HEK293 (cell line): ENCODE measurements at regions not wholly inside any gene's neighbourhood (a gene's known extent, or its start where the extent isn't known, plus 50 kb on each side); places are given as distances from the start of the nearest gene placed in this dataset.

Experiments used
- CTCF ChIA-PET: fragments of 350-600 bp; formaldehyde crosslinking; extraction: SDS; loops from one replicate; lab custom pipeline; 2021; ENCODE audit warnings: antibody characterized with exemption; lab: Yijun Ruan, JAX
- POLR2A ChIA-PET: fragments of 300-600 bp; formaldehyde crosslinking; extraction: SDS; loops from one replicate; lab custom pipeline; 2020; ENCODE audit warnings: antibody characterized with exemption, inconsistent platforms; lab: Yijun Ruan, JAX
- H3K27ac ChIP-seq: fragments of 200-500 bp; sonication (Bioruptor generic); 2 replicates; pipeline ENCODE4 v1.5.1; 2014; ENCODE audit warnings: low read depth, low read length, control low read depth, inconsistent platforms; ENCODE audit errors: extremely low read depth
- H3K36me3 ChIP-seq, 2 experiments: fragments of 200-500 bp in 1 of 2; sonication (Bioruptor generic) in 1 of 2; 1 replicate in 1 of 2; 2 replicates in 1 of 2; pipeline ENCODE4 v1.5.1; 2014 to 2017; ENCODE audit warnings: inconsistent platforms in 2 of 2, low read length in 2 of 2; ENCODE audit not compliant: control insufficient read depth in 2 of 2, insufficient read depth in 1 of 2
- H3K4me1 ChIP-seq: fragments of 200-500 bp; sonication (Bioruptor generic); 2 replicates; pipeline ENCODE4 v1.5.1; 2014; ENCODE audit warnings: mild to moderate bottlenecking, low read length, inconsistent platforms; ENCODE audit not compliant: control insufficient read depth, insufficient read depth
- H3K4me3 ChIP-seq: 2 replicates; pipeline ENCODE4 v1.5.1; 2011; ENCODE audit warnings: low read depth, mild to moderate bottlenecking, control low read depth, low read length, moderate library complexity
- H3K9me3 ChIP-seq: fragments of 200-500 bp; sonication (Bioruptor generic); 2 replicates; pipeline ENCODE4 v1.5.1; 2014; ENCODE audit warnings: low read depth, low read length, inconsistent platforms; ENCODE audit not compliant: control insufficient read depth, insufficient read depth
- KLF10 ChIP-seq: fragments of 450-650 bp; IDR thresholded peaks from 2 replicates; pipeline ENCODE4 v1.5.1; 2018; ENCODE audit warnings: missing biosample characterization, mild to moderate bottlenecking, missing genetic modification characterization
- RBAK ChIP-seq: fragments of 450-650 bp; formaldehyde crosslinking; IDR thresholded peaks from 2 replicates; pipeline ENCODE4 v1.5.1; 2016; ENCODE audit warnings: missing biosample characterization, missing genetic modification characterization
- ZEB2 ChIP-seq: fragments of 450-650 bp; formaldehyde crosslinking; IDR thresholded peaks from 2 replicates; pipeline ENCODE4 v1.5.1; 2016; ENCODE audit warnings: missing biosample characterization, missing genetic modification characterization
- ZNF121 ChIP-seq: fragments of 450-650 bp; formaldehyde crosslinking; IDR thresholded peaks from 2 replicates; pipeline ENCODE4 v1.5.1; 2016; ENCODE audit warnings: missing biosample characterization, missing genetic modification characterization
- ZNF16 ChIP-seq: fragments of 450-650 bp; formaldehyde crosslinking; IDR thresholded peaks from 2 replicates; pipeline ENCODE4 v1.5.1; 2016; ENCODE audit warnings: low read depth, missing biosample characterization, missing genetic modification characterization
- ZNF211 ChIP-seq: fragments of 450-650 bp; formaldehyde crosslinking; IDR thresholded peaks from 2 replicates; pipeline ENCODE4 v1.5.1; 2016; ENCODE audit warnings: low read depth, missing biosample characterization, missing genetic modification characterization
- ZNF423 ChIP-seq: fragments of 450-650 bp; formaldehyde crosslinking; IDR thresholded peaks from 2 replicates; pipeline ENCODE4 v1.5.1; 2016; ENCODE audit warnings: missing biosample characterization, missing genetic modification characterization
- ZNF510 ChIP-seq: fragments of 450-650 bp; formaldehyde crosslinking; IDR thresholded peaks from 2 replicates; pipeline ENCODE4 v1.5.1; 2018; ENCODE audit warnings: mild to moderate bottlenecking, missing genetic modification characterization, missing biosample characterization; ENCODE audit not compliant: insufficient replicate concordance
- ZNF548 ChIP-seq: fragments of 450-650 bp; formaldehyde crosslinking; IDR thresholded peaks from 2 replicates; pipeline ENCODE4 v1.5.1; 2016; ENCODE audit warnings: missing biosample characterization, missing genetic modification characterization
- ZNF658 ChIP-seq: fragments of 450-650 bp; formaldehyde crosslinking; IDR thresholded peaks from 2 replicates; pipeline ENCODE4; 2016; ENCODE audit warnings: missing biosample characterization, missing genetic modification characterization
- ZNF660 ChIP-seq: fragments of 450-650 bp; IDR thresholded peaks from 2 replicates; pipeline ENCODE4 v1.5.1; 2018; ENCODE audit warnings: missing biosample characterization, mild to moderate bottlenecking, missing genetic modification characterization
- ZNF664 ChIP-seq: fragments of 450-650 bp; formaldehyde crosslinking; IDR thresholded peaks from 2 replicates; pipeline ENCODE4 v1.5.1; 2016; ENCODE audit warnings: missing biosample characterization, missing genetic modification characterization
- ZSCAN30 ChIP-seq: fragments of 450-650 bp; IDR thresholded peaks from 2 replicates; pipeline ENCODE4 v1.5.1; 2018; ENCODE audit warnings: missing biosample characterization, mild to moderate bottlenecking, missing genetic modification characterization, moderate library complexity
- TF ChIP-seq, protein P1 (sequence below): fragments of 450-650 bp; formaldehyde crosslinking; IDR thresholded peaks from 2 replicates; pipeline ENCODE4 v1.5.1; 2016; ENCODE audit warnings: missing biosample characterization, missing genetic modification characterization
- TF ChIP-seq, protein P2 (sequence below): fragments of 450-650 bp; formaldehyde crosslinking; IDR thresholded peaks from 2 replicates; pipeline ENCODE4 v1.5.1; 2016; ENCODE audit warnings: missing biosample characterization, missing genetic modification characterization
- TF ChIP-seq, protein P3 (sequence below): fragments of 450-650 bp; formaldehyde crosslinking; IDR thresholded peaks from 2 replicates; pipeline ENCODE4 v1.5.1; 2017; ENCODE audit warnings: missing biosample characterization, missing genetic modification characterization

DNA sequence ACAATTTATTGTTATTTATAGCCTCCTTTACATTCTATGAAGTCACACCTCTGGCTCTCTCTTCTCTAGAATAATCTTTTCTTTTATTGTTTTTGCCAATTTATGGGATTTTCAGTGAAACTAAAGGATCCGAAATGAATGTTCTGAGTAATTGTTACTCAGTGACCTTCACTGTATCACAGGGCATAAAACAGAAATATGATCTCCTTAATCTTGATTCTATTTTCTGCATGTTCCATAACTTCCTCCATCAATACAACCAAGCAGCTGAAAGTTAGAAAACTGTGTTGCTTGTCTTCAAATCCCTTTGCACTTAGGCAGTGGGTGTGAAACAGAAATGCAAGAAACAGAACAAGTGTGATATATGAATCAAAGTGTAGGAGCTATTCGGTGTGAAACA, 57.4 kb upstream of the FERD3L start:
- CTCF ChIA-PET, result no interaction called here
- Histone ChIP-seq H3K9me3 (no peaks in the 10 kb centered on the region), H3K27ac (no peak overlapping the region), H3K36me3 (no peaks in the 10 kb centered on the region), H3K4me1 (peaks cover 4% of the 10 kb centered on the region; the same call in 1 of the 2 replicates), H3K4me3 (no peak overlapping the region)
- POLR2A ChIA-PET, result no interaction called here
- TF ChIP-seq ZNF664 (tag by site-specific recombination), result no peak
- TF ChIP-seq, protein P1, sequence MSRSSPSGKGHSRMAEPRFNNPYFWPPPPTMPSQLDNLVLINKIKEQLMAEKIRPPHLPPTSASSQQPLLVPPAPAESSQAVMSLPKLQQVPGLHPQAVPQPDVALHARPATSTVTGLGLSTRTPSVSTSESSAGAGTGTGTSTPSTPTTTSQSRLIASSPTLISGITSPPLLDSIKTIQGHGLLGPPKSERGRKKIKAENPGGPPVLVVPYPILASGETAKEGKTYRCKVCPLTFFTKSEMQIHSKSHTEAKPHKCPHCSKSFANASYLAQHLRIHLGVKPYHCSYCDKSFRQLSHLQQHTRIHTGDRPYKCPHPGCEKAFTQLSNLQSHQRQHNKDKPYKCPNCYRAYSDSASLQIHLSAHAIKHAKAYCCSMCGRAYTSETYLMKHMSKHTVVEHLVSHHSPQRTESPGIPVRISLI, result no peak
- TF ChIP-seq, protein P2, sequence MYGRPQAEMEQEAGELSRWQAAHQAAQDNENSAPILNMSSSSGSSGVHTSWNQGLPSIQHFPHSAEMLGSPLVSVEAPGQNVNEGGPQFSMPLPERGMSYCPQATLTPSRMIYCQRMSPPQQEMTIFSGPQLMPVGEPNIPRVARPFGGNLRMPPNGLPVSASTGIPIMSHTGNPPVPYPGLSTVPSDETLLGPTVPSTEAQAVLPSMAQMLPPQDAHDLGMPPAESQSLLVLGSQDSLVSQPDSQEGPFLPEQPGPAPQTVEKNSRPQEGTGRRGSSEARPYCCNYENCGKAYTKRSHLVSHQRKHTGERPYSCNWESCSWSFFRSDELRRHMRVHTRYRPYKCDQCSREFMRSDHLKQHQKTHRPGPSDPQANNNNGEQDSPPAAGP (tag by site-specific recombination), result no peak
- no peak for TF ChIP-seq ZNF510 (tag by site-specific recombination)
- TF ChIP-seq ZNF16 (tag by site-specific recombination), result no peak
- no peak for TF ChIP-seq KLF10
- no peak for TF ChIP-seq ZNF658 (tag by site-specific recombination)
- TF ChIP-seq RBAK, result no peak
- TF ChIP-seq ZNF211, result no peak
- no peak for TF ChIP-seq ZNF121 (tag by site-specific recombination)
- no peak for TF ChIP-seq ZNF423 (tag by site-specific recombination)
- TF ChIP-seq ZSCAN30 (tag by site-specific recombination), result no peak
- no peak for TF ChIP-seq ZNF660 (tag by site-specific recombination)
- TF ChIP-seq, protein P3, sequence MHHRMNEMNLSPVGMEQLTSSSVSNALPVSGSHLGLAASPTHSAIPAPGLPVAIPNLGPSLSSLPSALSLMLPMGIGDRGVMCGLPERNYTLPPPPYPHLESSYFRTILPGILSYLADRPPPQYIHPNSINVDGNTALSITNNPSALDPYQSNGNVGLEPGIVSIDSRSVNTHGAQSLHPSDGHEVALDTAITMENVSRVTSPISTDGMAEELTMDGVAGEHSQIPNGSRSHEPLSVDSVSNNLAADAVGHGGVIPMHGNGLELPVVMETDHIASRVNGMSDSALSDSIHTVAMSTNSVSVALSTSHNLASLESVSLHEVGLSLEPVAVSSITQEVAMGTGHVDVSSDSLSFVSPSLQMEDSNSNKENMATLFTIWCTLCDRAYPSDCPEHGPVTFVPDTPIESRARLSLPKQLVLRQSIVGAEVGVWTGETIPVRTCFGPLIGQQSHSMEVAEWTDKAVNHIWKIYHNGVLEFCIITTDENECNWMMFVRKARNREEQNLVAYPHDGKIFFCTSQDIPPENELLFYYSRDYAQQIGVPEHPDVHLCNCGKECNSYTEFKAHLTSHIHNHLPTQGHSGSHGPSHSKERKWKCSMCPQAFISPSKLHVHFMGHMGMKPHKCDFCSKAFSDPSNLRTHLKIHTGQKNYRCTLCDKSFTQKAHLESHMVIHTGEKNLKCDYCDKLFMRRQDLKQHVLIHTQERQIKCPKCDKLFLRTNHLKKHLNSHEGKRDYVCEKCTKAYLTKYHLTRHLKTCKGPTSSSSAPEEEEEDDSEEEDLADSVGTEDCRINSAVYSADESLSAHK (tag by site-specific recombination), result no peak
- TF ChIP-seq ZEB2 (tag by site-specific recombination), result no peak
- no peak for TF ChIP-seq ZNF548 (tag by site-specific recombination)
